GM10248 (cell line): ENCODE measurements at regions not wholly inside any gene's neighbourhood (a gene's known extent, or its start where the extent isn't known, plus 50 kb on each side); places are given as distances from the start of the nearest gene placed in this dataset.

Experiments used
- CTCF ChIA-PET: fragments of 300-600 bp; sonication (Branson Sonifier 250); formaldehyde crosslinking; extraction: SDS; loops from one replicate; lab custom pipeline; 2021; ENCODE audit warnings: antibody characterized with exemption; lab: Yijun Ruan, JAX
- POLR2A ChIA-PET: fragments of 350-650 bp; sonication (Branson Sonifier 250); formaldehyde crosslinking; extraction: SDS; loops from one replicate; lab custom pipeline; 2020; ENCODE audit warnings: antibody characterized with exemption; lab: Yijun Ruan, JAX
- DNase-seq: peaks from one replicate; pipeline ENCODE4 v3.0.0; 2012; ENCODE audit errors: extremely low spot score
- CTCF ChIP-seq: IDR thresholded peaks from 2 replicates; pipeline ENCODE4 v1.5.1; 2012; ENCODE audit warnings: mild to moderate bottlenecking, low read depth; ENCODE audit errors: extremely low read depth, missing control alignments, control extremely low read depth

- no peak for TF ChIP-seq CTCF
- CTCF ChIA-PET = interaction anchor here (1.1 to 1.2 kb wide), 2 partner anchors 11 to 13 kb away, joined by 3 read pairs; no protein-coding TSS in a partner anchor
- no peak for DNase-seq
- POLR2A ChIA-PET = no interaction called here
These were observed 462.6 kb upstream of the SOX11 start for GRCh38 chr2:5229574-5229973.

GRCh38 chr2:5230444-5230843 is 461.7 kb upstream of the SOX11 start:
- CTCF ChIA-PET = no interaction called here
- no peak for DNase-seq
- no peak for TF ChIP-seq CTCF
- POLR2A ChIA-PET = no interaction called here

GRCh38 chr2:5230855-5231254 is 461.3 kb upstream of the SOX11 start:
- no peak for DNase-seq
- ChIA-PET POLR2A (no interaction called here), CTCF (no interaction called here)
- no peak for TF ChIP-seq CTCF

GRCh38 chr2:5231287-5231686 is 460.9 kb upstream of the SOX11 start:
- no peak for DNase-seq
- POLR2A ChIA-PET = no interaction called here
- no peak for TF ChIP-seq CTCF
- CTCF ChIA-PET = no interaction called here

GRCh38 chr2:5234563-5234962 is 457.6 kb upstream of the SOX11 start:
- TF ChIP-seq CTCF = no peak
- CTCF ChIA-PET = interaction anchor here (1.1 kb wide), 1 partner anchor 10 kb away, joined by 3 read pairs; no protein-coding TSS in a partner anchor
- DNase-seq = no peak
- POLR2A ChIA-PET = no interaction called here

GRCh38 chr2:5235701-5236100 is 456.5 kb upstream of the SOX11 start:
- DNase-seq = no peak
- ChIA-PET CTCF (interaction anchor here (1.1 kb wide), 1 partner anchor 9 kb away, joined by 3 read pairs; no protein-coding TSS in a partner anchor), POLR2A (no interaction called here)
- TF ChIP-seq CTCF = no peak

GRCh38 chr2:5236249-5236648 is 455.9 kb upstream of the SOX11 start:
- ChIA-PET POLR2A (no interaction called here), CTCF (interaction anchor here (1.0 kb wide), 1 partner anchor 10 kb away, joined by 3 read pairs; no protein-coding TSS in a partner anchor)
- DNase-seq = no peak
- TF ChIP-seq CTCF = no peak
